ENCODE measurements at regions not wholly inside any gene's neighbourhood (a gene's known extent, or its start where the extent isn't known, plus 50 kb on each side); places are given as distances from the start of the nearest gene placed in this dataset.

DNA sequence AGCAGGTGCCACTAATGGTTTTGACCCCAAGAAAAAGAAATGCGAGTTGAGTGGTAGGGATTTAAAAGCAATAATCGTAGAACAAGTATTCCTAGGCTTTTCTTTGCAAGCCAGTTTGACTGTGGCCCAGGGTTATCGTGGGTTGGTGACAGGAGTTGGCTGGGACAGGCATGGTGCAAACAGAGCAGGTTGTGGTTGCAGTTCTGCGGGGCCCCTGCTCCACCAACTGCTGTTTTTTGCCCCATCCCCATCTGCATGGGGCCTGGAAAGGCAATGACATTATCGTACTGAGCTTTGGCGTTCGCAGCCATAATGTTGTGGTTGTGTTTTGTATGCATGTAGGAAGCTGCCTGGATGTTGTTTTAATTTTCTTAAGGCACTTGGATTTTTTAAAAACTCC is 274.0 kb downstream of the TSN start:
- TF ChIP-seq CTCF (IDR thresholded peaks at IDR 0.05; ENCODE audit: insufficient read depth, low read length) (no peak), GABPA (IDR thresholded peaks at IDR 0.05; ENCODE audit: low read depth) (no peak), POLR2AphosphoS5 (IDR thresholded peaks at IDR 0.05; ENCODE audit: low read depth) (no peak), SPI1 (IDR thresholded peaks at IDR 0.05; ENCODE audit: borderline replicate concordance, low read depth) (no peak)
- TF ChIP-seq, protein P1, sequence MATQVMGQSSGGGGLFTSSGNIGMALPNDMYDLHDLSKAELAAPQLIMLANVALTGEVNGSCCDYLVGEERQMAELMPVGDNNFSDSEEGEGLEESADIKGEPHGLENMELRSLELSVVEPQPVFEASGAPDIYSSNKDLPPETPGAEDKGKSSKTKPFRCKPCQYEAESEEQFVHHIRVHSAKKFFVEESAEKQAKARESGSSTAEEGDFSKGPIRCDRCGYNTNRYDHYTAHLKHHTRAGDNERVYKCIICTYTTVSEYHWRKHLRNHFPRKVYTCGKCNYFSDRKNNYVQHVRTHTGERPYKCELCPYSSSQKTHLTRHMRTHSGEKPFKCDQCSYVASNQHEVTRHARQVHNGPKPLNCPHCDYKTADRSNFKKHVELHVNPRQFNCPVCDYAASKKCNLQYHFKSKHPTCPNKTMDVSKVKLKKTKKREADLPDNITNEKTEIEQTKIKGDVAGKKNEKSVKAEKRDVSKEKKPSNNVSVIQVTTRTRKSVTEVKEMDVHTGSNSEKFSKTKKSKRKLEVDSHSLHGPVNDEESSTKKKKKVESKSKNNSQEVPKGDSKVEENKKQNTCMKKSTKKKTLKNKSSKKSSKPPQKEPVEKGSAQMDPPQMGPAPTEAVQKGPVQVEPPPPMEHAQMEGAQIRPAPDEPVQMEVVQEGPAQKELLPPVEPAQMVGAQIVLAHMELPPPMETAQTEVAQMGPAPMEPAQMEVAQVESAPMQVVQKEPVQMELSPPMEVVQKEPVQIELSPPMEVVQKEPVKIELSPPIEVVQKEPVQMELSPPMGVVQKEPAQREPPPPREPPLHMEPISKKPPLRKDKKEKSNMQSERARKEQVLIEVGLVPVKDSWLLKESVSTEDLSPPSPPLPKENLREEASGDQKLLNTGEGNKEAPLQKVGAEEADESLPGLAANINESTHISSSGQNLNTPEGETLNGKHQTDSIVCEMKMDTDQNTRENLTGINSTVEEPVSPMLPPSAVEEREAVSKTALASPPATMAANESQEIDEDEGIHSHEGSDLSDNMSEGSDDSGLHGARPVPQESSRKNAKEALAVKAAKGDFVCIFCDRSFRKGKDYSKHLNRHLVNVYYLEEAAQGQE (IDR thresholded peaks at IDR 0.05; ENCODE audit: insufficient replicate concordance, low read depth): no peak

Data from HL-60 (cell line).